HG02588 (cell line): ENCODE measurements at regions not wholly inside any gene's neighbourhood (a gene's known extent, or its start where the extent isn't known, plus 50 kb on each side); places are given as distances from the start of the nearest gene placed in this dataset.
"Not testable (repeated sequence)": the region's sequence is repeated elsewhere in the genome, so short reads cannot be mapped to it uniquely, and the experiment has no call there.

Source experiments
- ATAC-seq: cut with Tn5 transposase; IDR thresholded peaks from one replicate; pipeline ENCODE4 v1.9.1; 2021; ENCODE audit warnings: mild to moderate bottlenecking, moderate library complexity; ENCODE audit not compliant: unreplicated experiment

GRCh38 chr6:86872810-86873209, 64.5 kb upstream of the HTR1E start:
- not testable (repeated sequence) for ATAC-seq

DNA sequence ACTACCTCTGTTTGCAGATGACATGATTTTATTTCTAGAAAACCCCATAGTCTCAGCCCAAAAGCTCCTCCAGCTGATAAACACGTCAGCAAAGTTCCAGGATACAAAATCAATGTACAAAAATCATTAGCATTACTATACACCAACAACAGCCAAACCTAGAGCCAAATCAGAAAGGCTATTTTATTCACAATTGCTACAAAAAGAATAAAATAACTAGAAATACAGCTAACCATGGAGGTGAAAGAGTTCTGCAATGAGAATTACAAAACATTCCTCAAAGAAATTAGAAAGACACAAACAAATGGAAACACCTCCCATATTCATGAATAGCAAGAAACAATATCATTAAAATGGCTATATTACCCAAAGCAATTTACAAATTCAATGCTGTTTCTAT, 65.6 kb upstream of the HTR1E start:
- no peak for ATAC-seq

DNA sequence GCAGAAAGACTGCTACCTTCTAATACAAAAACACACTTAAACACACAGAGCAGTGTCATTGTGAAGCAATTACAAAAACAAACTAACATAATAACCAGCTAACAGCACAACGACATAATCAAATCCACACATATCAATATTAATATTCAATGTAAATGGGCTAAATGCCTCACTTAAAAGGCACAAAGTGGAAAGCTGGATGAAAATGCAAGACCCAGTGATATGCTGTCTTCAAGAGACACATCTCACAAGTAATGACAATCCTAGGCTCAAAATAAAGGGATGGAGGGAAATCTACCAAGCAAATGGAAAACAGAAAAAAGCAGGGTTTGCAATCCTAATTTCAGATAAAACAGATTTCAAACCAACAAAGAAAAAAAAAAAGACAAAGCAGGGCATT, 67.8 kb upstream of the HTR1E start:
- no peak for ATAC-seq

DNA sequence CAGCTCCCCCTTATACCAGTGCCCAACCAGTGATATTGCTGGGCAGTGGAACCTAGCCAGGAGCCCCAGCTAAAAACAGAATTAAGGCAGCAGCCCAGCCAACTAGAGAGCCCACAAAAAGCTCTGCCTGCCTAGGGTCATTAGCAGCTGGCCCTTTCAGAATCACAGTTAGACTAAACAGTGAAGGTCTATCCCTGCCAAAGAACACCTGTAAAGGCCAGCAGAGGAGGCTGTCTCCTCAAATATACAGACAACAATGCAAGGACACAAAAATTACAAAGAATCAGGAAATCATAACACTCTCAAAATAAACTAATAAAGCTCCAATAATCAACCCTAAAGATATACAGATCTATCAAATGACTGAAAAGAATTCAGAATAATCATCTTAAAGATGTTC, 77.8 kb upstream of the HTR1E start:
- ATAC-seq, result no peak

GRCh38 chr6:86858970-86859369, 78.4 kb upstream of the HTR1E start:
- no peak for ATAC-seq

- ATAC-seq, result no peak
Measured at GRCh38 chr6:86857783-86858182, 79.5 kb upstream of the HTR1E start.

- ATAC-seq, result no peak
Measured at GRCh38 chr6:86856937-86857563, 80.3 kb upstream of the HTR1E start.

GRCh38 chr6:86856379-86856778, 80.9 kb upstream of the HTR1E start:
- ATAC-seq, result no peak

- no peak for ATAC-seq
Measured at GRCh38 chr6:86848986-86849385, 88.3 kb upstream of the HTR1E start.

GRCh38 chr6:86832686-86833085, 104.6 kb upstream of the HTR1E start:
- ATAC-seq, result no peak

GRCh38 chr6:86825436-86825835, 111.9 kb upstream of the HTR1E start:
- no peak for ATAC-seq

- no peak for ATAC-seq
Measured at GRCh38 chr6:86822747-86823146, 114.6 kb upstream of the HTR1E start.

DNA sequence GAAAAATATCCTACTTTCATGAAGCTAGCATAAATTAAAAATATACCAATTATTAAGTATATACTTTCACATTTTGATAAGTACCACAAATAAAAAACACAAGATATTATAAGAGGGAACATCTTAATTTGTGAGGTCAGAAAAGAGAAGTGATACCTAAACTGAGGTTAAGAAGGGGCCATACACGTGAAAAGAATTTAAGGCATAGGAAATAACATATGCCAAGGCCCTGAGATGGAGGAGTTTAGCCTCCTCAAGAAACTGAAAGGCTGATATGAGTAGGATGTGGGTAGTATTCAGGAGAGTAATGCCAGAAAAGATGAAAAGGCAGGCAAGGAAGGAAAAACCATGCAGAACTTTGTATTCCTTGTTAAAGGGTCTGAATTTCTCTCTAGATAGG, 116.6 kb upstream of the HTR1E start:
- ATAC-seq, result no peak

GRCh38 chr6:86793649-86794048, 143.7 kb upstream of the HTR1E start:
- ATAC-seq, result no peak

- ATAC-seq, result no peak
Measured at GRCh38 chr6:86791476-86791875, 145.9 kb upstream of the HTR1E start.

- no peak for ATAC-seq
Measured at GRCh38 chr6:86789779-86790411, 147.4 kb upstream of the HTR1E start.

DNA sequence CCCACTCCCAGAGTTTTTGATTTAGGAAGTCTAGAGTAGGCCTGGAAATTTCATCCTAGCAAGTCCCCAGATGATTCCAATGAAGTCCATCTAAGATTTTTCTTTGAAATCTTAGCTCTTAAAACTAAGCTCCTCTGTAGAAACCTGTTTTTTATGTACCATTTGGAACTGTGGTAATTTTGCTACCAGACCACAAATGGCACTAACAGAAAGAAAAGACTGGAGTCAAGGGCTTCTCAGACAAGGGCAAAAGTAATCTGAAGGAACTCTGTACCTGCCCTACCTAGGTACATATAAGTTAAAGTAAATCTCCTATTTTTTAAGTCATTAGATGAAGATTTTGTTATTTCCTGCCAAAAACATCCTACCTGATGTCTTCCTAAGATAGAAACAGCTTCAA, 155.0 kb upstream of the HTR1E start:
- no peak for ATAC-seq

GRCh38 chr6:86780923-86781322, 156.4 kb upstream of the HTR1E start:
- ATAC-seq, result no peak

DNA sequence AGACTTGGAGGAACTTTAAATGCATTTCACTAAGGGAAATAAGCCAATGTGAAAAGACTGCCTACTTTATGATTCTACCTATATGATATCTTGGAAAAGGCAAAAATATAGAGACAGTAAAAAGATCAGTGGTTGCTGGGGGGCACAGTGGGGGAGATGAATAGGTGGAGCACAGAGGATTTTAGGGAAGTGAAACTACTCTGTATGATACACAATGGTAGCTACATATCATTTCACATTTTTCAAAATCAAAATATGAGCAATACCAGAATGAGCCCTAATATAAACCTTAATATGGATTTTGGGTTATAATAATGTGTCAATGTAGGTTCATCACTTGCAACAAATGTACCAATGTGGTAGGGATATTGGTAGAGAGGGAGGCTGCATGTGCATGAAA, 161.4 kb upstream of the HTR1E start:
- no peak for ATAC-seq

DNA sequence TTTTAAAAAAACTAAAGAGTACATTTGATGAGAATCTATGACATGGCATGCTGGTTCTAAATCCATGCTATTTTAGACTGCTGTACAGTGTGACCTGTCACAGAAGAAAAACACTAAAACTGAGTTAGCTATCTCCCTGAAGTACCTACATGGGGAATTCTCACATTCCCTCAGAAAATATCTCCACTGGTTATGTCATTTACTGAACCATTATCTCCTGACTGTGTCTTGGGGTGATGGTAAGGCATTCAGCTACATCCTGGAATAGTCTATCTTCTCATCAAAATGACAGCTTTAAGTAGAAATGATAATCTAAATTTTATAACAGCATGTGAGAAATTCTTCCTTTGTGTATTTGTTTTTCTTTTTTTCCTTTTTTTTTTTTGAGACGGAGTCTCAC, 172.1 kb upstream of the HTR1E start:
- no peak for ATAC-seq

DNA sequence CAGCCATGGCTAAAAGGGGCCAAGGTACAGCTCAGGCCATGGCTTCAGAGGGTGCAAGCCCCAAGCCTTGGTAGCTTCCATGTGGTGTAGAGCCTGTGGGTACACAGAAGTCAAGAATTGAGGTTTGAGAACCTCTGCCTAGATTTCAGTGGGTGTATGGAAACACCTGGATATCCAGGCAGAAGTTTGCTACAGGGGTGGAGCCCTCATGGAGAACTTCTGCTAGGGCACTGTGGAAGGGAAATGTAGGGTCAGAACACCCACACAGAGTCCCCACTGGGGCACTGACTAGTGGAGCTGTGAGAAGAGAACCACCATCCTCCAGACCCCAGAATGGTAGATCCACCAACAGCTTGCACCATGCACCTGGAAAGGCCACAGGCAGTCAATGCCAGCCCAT, 177.4 kb upstream of the HTR1E start:
- ATAC-seq, result not testable (repeated sequence)

DNA sequence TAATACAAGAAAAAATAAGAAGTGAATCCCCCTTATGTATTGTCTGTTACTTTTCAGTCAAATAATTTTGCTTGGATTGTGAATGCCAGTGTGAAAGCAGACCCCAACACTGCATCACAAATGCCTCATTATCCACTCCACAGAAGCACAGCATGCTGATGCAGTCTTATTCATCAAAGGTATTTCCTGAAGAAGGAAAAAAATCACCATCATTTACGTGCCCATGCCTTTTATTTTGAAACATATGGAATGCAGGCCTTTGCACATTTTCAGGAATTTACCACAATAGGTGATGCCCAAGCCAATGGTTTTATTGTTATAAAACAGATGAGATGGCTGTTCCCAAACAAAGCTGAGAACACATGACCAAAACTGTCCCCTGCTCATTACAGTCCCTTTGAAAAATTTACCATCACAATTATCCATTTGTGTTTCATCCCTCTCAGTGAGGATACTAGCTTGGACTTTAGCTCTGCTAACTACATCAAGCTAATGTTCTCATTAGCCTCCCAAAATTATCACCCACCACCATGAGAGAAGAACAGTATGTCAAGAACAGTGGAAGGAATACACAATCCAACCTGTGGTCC, 180.6 kb upstream of the HTR1E start:
- ATAC-seq, result no peak

- no peak for ATAC-seq
Measured at GRCh38 chr6:86744048-86744447, 193.3 kb upstream of the HTR1E start.
